CD4-positive, alpha-beta T cell treated with Interleukin-4 for 4 hours (primary cell): ENCODE measurements at regions not wholly inside any gene's neighbourhood (a gene's known extent, or its start where the extent isn't known, plus 50 kb on each side); places are given as distances from the start of the nearest gene placed in this dataset.

Experiments
- DNase-seq: peaks from one replicate; pipeline ENCODE4 v3.0.0-alpha.2; 2020

- no peak for DNase-seq
Observed at GRCh38 chr4:177699365-177700213, 257.4 kb upstream of the AGA start.

- no peak for DNase-seq
Observed at GRCh38 chr4:177706916-177707315, 264.7 kb upstream of the AGA start.

GRCh38 chr4:177713454-177713853 lies 271.2 kb upstream of the AGA start:
- DNase-seq = no peak

- DNase-seq = no peak
Observed at GRCh38 chr4:177717407-177717806, 275.2 kb upstream of the AGA start.

GRCh38 chr4:177718514-177718913 lies 276.3 kb upstream of the AGA start:
- no peak for DNase-seq

- no peak for DNase-seq
Observed at GRCh38 chr4:177726111-177726510, 283.9 kb upstream of the AGA start.

- no peak for DNase-seq
Observed at GRCh38 chr4:177728361-177729152, 286.3 kb upstream of the AGA start.

GRCh38 chr4:177729681-177730080 lies 287.4 kb upstream of the AGA start:
- no peak for DNase-seq

GRCh38 chr4:177737387-177737940 lies 295.2 kb upstream of the AGA start:
- no peak for DNase-seq

- DNase-seq = no peak
Observed at GRCh38 chr4:177740563-177740962, 298.3 kb upstream of the AGA start.

- no peak for DNase-seq
Observed at GRCh38 chr4:177759729-177760128, 317.5 kb upstream of the AGA start.

- no peak for DNase-seq
Observed at GRCh38 chr4:177761692-177762091, 319.5 kb upstream of the AGA start.

GRCh38 chr4:177769155-177769554 lies 326.9 kb upstream of the AGA start:
- DNase-seq = no peak

- no peak for DNase-seq
Observed at GRCh38 chr4:177770776-177771175, 328.5 kb upstream of the AGA start.

- DNase-seq = no peak
Observed at GRCh38 chr4:177771645-177772044, 329.4 kb upstream of the AGA start.

- DNase-seq = no peak
Observed at GRCh38 chr4:177778623-177779022, 336.4 kb upstream of the AGA start.

GRCh38 chr4:177785000-177785399 lies 342.8 kb upstream of the AGA start:
- no peak for DNase-seq

GRCh38 chr4:177789610-177790009 lies 347.4 kb upstream of the AGA start:
- DNase-seq = no peak

GRCh38 chr4:177791188-177791587 lies 349.0 kb upstream of the AGA start:
- DNase-seq = no peak

- DNase-seq = no peak
Observed at GRCh38 chr4:177796841-177797240, 354.6 kb upstream of the AGA start.

- no peak for DNase-seq
Observed at GRCh38 chr4:177798161-177798560, 355.9 kb upstream of the AGA start.

- no peak for DNase-seq
Observed at GRCh38 chr4:177802162-177802561, 359.9 kb upstream of the AGA start.

GRCh38 chr4:177802661-177803060 lies 360.4 kb upstream of the AGA start:
- DNase-seq = no peak

- no peak for DNase-seq
Observed at GRCh38 chr4:177803151-177803550, 360.9 kb upstream of the AGA start.
